GM12864 (cell line): ENCODE measurements at regions not wholly inside any gene's neighbourhood (a gene's known extent, or its start where the extent isn't known, plus 50 kb on each side); places are given as distances from the start of the nearest gene placed in this dataset.

Source experiments
- DNase-seq: peaks from one replicate; pipeline ENCODE4 v3.0.0-alpha.2; 2011; ENCODE audit warnings: low read depth
- H3K4me3 ChIP-seq: 2 replicates; pipeline ENCODE4 v1.5.1; 2011; ENCODE audit warnings: mild to moderate bottlenecking, low read depth, low read length, control low read depth
- TF ChIP-seq, protein P1 (sequence below): IDR thresholded peaks from 2 replicates; pipeline ENCODE4 v1.5.1; 2011; ENCODE audit warnings: low read depth, mild to moderate bottlenecking, moderate library complexity, low read length, control low read depth, inconsistent platforms; ENCODE audit errors: missing control alignments

DNA sequence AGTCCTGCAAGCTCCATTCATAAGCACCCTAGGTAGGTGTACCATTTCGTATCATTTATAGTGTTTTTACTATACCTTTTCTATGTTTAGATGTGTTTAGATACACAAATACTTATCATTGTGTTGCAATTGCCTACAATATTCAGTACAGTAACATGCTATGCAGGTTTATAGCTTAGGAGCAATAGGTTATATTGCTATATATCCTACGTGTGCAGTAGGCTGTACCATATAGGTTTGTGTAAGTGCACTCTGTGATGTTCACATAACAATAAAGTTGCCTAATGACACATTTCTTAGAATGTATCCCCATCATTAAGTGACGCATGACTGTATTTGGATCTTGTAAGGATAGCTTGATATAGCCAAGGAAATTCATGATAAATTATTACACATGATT, 88.6 kb upstream of the CDH20 start:
- no peak overlapping the region for H3K4me3 ChIP-seq
- DNase-seq, result no peak
- TF ChIP-seq, protein P1, sequence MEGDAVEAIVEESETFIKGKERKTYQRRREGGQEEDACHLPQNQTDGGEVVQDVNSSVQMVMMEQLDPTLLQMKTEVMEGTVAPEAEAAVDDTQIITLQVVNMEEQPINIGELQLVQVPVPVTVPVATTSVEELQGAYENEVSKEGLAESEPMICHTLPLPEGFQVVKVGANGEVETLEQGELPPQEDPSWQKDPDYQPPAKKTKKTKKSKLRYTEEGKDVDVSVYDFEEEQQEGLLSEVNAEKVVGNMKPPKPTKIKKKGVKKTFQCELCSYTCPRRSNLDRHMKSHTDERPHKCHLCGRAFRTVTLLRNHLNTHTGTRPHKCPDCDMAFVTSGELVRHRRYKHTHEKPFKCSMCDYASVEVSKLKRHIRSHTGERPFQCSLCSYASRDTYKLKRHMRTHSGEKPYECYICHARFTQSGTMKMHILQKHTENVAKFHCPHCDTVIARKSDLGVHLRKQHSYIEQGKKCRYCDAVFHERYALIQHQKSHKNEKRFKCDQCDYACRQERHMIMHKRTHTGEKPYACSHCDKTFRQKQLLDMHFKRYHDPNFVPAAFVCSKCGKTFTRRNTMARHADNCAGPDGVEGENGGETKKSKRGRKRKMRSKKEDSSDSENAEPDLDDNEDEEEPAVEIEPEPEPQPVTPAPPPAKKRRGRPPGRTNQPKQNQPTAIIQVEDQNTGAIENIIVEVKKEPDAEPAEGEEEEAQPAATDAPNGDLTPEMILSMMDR, result no peak

GRCh38 chr18:61245276-61245675, 88.0 kb upstream of the CDH20 start:
- no peak overlapping the region for H3K4me3 ChIP-seq
- TF ChIP-seq, protein P1, result no peak
- no peak for DNase-seq

DNA sequence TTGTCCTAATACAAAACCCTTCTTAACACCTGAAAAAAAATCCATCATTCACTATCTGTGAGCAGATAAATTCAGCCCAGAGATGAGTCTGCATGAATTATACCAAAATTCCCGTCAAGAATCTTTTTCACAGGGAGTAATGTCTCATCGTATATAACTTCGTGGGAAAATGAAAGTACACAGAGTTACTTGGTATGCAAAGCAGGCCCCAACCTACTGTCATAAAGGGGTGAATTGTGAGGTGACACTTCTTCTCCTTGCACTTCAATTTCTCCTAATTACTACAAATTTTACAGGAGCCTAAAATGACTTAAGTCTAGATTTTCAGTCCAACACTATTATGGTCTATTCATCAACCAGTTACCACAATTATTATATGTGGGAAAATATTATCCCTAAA, 84.6 kb upstream of the CDH20 start:
- H3K4me3 ChIP-seq, result no peak overlapping the region
- no peak for DNase-seq
- TF ChIP-seq, protein P1, result no peak

- no peak overlapping the region for H3K4me3 ChIP-seq
- no peak for DNase-seq
- TF ChIP-seq, protein P1, result no peak
Observed at GRCh38 chr18:61256291-61256690, 76.9 kb upstream of the CDH20 start.

GRCh38 chr18:61261870-61262269, 71.4 kb upstream of the CDH20 start:
- TF ChIP-seq, protein P1, result no peak
- no peak overlapping the region for H3K4me3 ChIP-seq
- no peak for DNase-seq

DNA sequence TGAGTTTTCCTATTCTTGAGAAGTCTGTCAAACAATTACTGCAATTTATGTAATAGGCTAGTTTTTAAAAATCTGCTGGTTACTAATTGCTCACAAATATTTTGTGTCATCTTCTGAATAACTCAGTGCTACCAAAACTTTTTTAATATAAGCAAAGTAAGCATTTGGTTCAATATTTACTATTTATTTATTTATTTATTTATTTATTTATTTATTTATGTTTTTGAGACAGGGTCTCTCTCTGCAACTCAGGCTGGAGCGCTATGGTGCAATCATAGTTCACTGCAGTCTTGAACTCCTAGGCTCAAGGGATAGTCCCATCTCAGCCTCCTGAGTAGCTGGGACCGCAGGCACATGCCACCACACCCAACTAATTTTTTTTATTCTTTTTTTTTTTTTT, 60.4 kb upstream of the CDH20 start:
- no peak overlapping the region for H3K4me3 ChIP-seq
- TF ChIP-seq, protein P1, result no peak
- no peak for DNase-seq

- DNase-seq, result no peak
- TF ChIP-seq, protein P1, result no peak
- H3K4me3 ChIP-seq, result no peak overlapping the region
Observed at GRCh38 chr18:61273533-61273932, 59.7 kb upstream of the CDH20 start.
